SHP77 treated with DMSO at 0.1 percent for 48 hours (cell line): ENCODE measurements at regions not wholly inside any gene's neighbourhood (a gene's known extent, or its start where the extent isn't known, plus 50 kb on each side); places are given as distances from the start of the nearest gene placed in this dataset.
A peak's percentile ranks its signal among the peaks of the same experiment; 100 is the strongest.
"Not testable (repeated sequence)": the region's sequence is repeated elsewhere in the genome, so short reads cannot be mapped to it uniquely, and the experiment has no call there.

Experiments
- DNase-seq: peaks from one replicate; lab custom pipeline; 2025; lab: John Stamatoyannopoulos, UW

GRCh38 chr5:127133071-127133470 is 59.8 kb upstream of the C5orf63 start:
- DNase-seq, result no peak

GRCh38 chr5:127136908-127137307 is 63.6 kb upstream of the C5orf63 start:
- no peak for DNase-seq

DNA sequence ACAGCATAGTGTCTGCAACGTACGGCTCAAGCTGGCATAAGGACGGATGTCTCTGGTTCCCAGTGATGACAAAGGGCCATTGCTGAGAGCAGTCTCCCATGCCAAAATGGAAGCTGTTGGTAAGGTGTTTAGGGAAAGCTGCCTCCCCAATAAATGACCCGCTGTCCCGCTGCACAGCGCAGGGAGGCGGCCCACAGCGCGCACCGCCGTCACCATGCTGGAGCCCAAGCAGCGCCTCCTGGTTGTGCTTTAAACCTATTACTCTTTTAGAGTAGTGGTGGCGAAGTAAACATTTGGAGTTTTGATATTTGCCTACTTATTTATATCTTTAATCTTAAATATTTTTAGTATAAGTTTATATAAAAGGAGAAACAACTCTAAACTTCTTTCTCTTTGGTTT is 70.4 kb upstream of the C5orf63 start:
- DNase-seq, result no peak

GRCh38 chr5:127153031-127153430 is 79.7 kb upstream of the C5orf63 start:
- no peak for DNase-seq

GRCh38 chr5:127153521-127153920 is 80.2 kb upstream of the C5orf63 start:
- DNase-seq, result no peak

GRCh38 chr5:127163750-127164149 is 90.4 kb upstream of the C5orf63 start:
- no peak for DNase-seq

- no peak for DNase-seq
Observed at GRCh38 chr5:127170918-127171600, 97.8 kb upstream of the C5orf63 start.

GRCh38 chr5:127176769-127177168 is 103.5 kb upstream of the C5orf63 start:
- DNase-seq, result no peak

DNA sequence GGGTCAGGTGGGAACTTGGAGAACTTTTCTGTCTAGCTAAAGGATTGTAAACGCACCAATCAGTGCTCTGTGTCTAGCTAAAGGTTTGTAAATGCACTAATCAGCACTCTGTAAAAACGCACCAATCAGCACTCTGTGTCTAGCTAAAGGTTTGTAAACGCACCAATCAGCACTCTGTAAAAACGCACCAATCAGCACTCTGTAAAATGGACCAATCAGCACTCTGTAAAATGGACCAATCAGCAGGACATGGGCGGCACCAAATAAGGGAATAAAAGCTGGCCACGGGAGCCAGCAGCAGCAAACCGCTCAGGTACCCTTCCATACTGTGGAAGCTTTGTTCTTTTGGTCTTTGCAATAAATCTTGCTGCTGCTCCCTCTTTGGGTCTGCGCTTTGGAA is 108.0 kb upstream of the MEGF10 start:
- not testable (repeated sequence) for DNase-seq

DNA sequence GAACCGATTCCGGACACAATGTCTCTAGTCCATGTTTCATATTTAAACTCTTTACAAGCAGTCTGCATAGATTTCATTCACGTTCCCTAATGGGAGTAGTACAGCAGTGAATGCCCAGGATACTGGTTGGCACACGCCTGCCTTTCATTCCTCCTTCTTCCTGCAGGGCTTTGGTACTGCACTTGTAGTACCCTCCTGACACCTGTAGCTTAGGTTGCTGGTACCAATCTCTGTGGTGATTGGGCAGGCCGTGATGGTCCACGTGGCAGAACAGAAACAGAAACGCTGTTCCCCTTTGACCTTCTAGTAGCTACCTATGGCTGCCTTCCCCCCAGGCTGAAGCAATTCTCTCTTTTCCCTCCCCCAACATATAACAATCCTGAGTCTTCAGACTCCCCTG is 107.3 kb upstream of the MEGF10 start:
- no peak for DNase-seq

GRCh38 chr5:127184851-127185250 is 105.7 kb upstream of the MEGF10 start:
- DNase-seq, result no peak

DNA sequence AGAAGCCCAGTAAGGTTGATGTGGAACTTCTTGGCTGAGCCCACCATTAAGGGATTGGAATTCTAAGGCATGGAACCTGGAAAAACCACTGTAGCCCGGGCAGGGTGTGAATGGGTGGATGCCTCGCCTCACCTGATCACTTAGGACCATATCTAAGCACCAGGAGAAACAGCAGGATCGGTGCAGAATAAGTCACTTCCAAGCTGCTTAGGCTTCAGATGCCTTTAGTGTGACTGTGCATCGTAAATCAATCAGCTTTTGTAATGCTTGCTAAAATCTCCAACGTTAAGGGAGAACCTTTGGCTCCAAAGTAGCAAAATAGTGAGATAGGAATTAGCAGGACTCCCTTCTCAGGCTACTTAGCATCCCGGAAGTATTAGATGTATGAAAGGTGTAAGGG is 103.9 kb upstream of the MEGF10 start:
- DNase-seq, result no peak

- peak; percentile 53 for DNase-seq
Observed at GRCh38 chr5:127187706-127188105, 102.9 kb upstream of the MEGF10 start.

DNA sequence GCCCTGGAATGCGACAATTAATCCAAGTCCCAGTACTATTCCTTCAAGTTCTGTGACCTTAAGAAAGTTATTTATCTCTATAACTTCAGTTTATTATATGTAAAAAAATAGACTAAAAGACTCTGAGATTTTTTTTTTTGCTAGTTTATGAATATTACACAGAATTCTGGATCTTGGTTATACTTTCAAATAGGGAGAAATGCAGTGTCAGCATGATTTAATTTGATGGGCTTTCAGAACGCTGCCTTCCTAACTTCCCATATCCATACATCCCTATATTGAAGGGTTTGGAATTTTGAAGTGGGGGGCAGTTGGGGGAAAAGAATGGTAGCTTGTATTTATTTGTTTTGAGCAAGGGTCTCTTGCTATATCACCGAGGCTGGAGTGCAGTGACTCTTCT is 98.4 kb upstream of the MEGF10 start:
- DNase-seq, result no peak

DNA sequence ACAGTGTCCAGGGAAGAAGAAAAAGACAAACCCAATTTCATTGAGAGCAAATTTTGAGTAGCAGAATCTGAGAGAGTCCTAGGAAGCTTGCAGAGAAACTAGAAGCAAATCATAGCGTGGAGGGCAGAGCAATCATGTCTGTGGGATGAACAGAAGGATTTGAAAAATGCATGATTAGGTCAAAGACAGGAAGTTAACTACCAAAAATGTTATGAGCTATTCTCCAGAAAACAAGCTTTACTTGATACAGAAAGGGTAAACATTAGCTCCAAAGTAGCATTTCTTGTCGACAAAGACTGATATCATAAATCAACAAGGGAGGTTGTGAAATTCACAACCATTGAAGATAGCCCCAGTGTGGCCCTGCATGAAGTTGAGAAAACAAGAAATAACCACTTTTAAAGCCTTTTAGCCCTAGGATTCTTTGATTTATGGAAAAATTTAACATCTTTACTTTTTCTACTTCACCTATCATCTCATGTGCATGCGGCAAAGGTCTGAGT is 97.7 kb upstream of the MEGF10 start:
- no peak for DNase-seq

DNA sequence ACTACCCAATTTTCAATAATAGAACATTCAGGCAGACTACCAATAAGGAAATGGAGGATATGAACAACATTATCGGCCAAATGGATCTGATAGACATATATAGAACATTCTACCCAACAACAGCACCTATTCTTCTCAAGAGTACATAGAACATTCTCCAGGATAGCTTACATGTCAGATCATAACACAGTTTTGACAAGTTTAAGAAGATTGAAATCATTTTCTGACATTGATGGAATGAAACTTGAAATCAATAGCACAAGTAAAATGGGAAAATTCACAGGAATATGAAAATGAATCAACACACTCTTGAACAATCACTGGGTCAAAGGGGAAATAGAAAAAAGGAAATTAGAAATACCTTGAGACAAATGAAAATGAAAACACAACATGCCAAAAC is 94.6 kb upstream of the MEGF10 start:
- DNase-seq, result no peak

GRCh38 chr5:127197402-127198167 is 93.0 kb upstream of the MEGF10 start:
- DNase-seq, result peak; percentile 58

GRCh38 chr5:127202738-127203137 is 87.9 kb upstream of the MEGF10 start:
- DNase-seq, result not testable (repeated sequence)

GRCh38 chr5:127203818-127204217 is 86.8 kb upstream of the MEGF10 start:
- no peak for DNase-seq

DNA sequence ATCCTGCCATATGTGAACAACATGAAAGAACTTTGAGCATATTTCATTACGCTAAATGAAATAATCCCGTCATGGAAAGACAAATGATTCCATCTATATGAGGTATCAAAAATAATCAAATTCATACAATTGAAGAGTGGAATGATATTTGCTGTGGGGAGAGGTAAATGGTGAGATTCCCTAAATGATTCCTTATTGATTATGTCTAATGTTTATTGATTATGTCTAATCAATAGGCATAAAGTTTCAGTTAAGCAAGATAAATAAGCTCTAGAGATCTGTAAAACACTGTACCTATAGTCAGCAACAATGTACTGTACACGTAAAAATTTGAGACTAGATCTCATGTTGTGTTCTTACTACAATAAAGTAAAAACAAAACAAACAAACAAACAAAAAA is 85.4 kb upstream of the MEGF10 start:
- DNase-seq, result no peak

- DNase-seq, result no peak
Observed at GRCh38 chr5:127206320-127207113, 84.1 kb upstream of the MEGF10 start.

- no peak for DNase-seq
Observed at GRCh38 chr5:127210042-127210441, 80.6 kb upstream of the MEGF10 start.

- no peak for DNase-seq
Observed at GRCh38 chr5:127213231-127213630, 77.4 kb upstream of the MEGF10 start.
